Hepatocyte (in vitro differentiated cells): ENCODE measurements at regions not wholly inside any gene's neighbourhood (a gene's known extent, or its start where the extent isn't known, plus 50 kb on each side); places are given as distances from the start of the nearest gene placed in this dataset.

Experiments
- CTCF ChIP-seq: fragments of 200-600 bp; sonication (generic); IDR thresholded peaks from 2 replicates; pipeline ENCODE4 v1.5.1; 2016; ENCODE audit warnings: antibody characterized with exemption, mild to moderate bottlenecking; ENCODE audit not compliant: poor library complexity
- EZH2 ChIP-seq: fragments of 200-600 bp; sonication (generic); IDR thresholded peaks from 2 replicates; pipeline ENCODE4 v1.6.1; 2016; ENCODE audit warnings: antibody characterized with exemption, mild to moderate bottlenecking, borderline replicate concordance

GRCh38 chr6:49325891-49326290 is 137.2 kb downstream of the MMUT start:
- TF ChIP-seq CTCF: no peak
- no peak for TF ChIP-seq EZH2
